Liver (tissue), 8 donors: ENCODE measurements at regions not wholly inside any gene's neighbourhood (a gene's known extent, or its start where the extent isn't known, plus 50 kb on each side); places are given as distances from the start of the nearest gene placed in this dataset.

ENCODE experiments used
- DNase-seq: peaks from one replicate; pipeline ENCODE4 v3.0.0-alpha.2; 2017; ENCODE audit warnings: low spot score
- H3K27ac ChIP-seq, 2 donors: one replicate each; pipeline ENCODE4 v1.7.0; 2013; ENCODE audit warnings: inconsistent platforms in 2 of 2, low read length in 2 of 2, control low read depth in 1 of 2, low read depth in 1 of 2, mild to moderate bottlenecking in 1 of 2
- H3K27me3 ChIP-seq, 4 donors: one replicate each; pipeline versions ENCODE4 v1.6.1 to v1.7.0; 2013; ENCODE audit warnings: low read length in 3 of 4, inconsistent platforms in 1 of 4, mild to moderate bottlenecking in 1 of 4, moderate library complexity in 1 of 4; ENCODE audit not compliant: control insufficient read depth in 4 of 4, insufficient read depth in 4 of 4
- H3K36me3 ChIP-seq, 4 donors: one replicate each; pipeline versions ENCODE4 v1.6.1 to v1.7.0; 2013; ENCODE audit warnings: low read length in 3 of 4, mild to moderate bottlenecking in 3 of 4, low read depth in 1 of 4, moderate library complexity in 1 of 4; ENCODE audit not compliant: control insufficient read depth in 4 of 4, insufficient read depth in 3 of 4
- H3K4me1 ChIP-seq, 4 donors: one replicate each; pipeline versions ENCODE4 v1.6.1 to v1.7.0; 2013; ENCODE audit warnings: low read length in 3 of 4, mild to moderate bottlenecking in 3 of 4, moderate library complexity in 1 of 4; ENCODE audit not compliant: control insufficient read depth in 4 of 4, insufficient read depth in 4 of 4
- H3K4me3 ChIP-seq, 3 donors: one replicate each; pipeline versions ENCODE4 v1.6.1 to v1.7.0; 2013; ENCODE audit warnings: low read length in 3 of 3, control low read depth in 1 of 3, low read depth in 1 of 3, mild to moderate bottlenecking in 1 of 3
- H3K9ac ChIP-seq, 2 donors: one replicate each; pipeline ENCODE4 v1.7.0; 2013; ENCODE audit warnings: low read length in 2 of 2, mild to moderate bottlenecking in 2 of 2, moderate library complexity in 2 of 2, control low read depth in 1 of 2, low read depth in 1 of 2
- H3K9me3 ChIP-seq, 4 donors: one replicate each; pipeline versions ENCODE4 v1.6.1 to v1.7.0; 2013; ENCODE audit warnings: low read length in 3 of 4; ENCODE audit not compliant: control insufficient read depth in 4 of 4
- EGR1 ChIP-seq, 2 donors: IDR thresholded peaks; 2 replicates each; pipeline ENCODE4 v1.6.1; 2016 to 2018; ENCODE audit warnings: antibody characterized with exemption in 2 of 2, low read depth in 2 of 2
- FOXA1 ChIP-seq: IDR thresholded peaks from 2 replicates; pipeline ENCODE4 v1.6.1; 2016; ENCODE audit warnings: antibody characterized with exemption
- FOXA2 ChIP-seq: IDR thresholded peaks from 2 replicates; pipeline ENCODE4 v1.6.1; 2016; ENCODE audit warnings: antibody characterized with exemption
- GABPA ChIP-seq, 2 donors: IDR thresholded peaks in 1 of 2; conservative IDR thresholded peaks in 1 of 2; 2 replicates each; pipeline ENCODE4 v1.6.1; 2016; ENCODE audit warnings: antibody characterized with exemption in 2 of 2, mild to moderate bottlenecking in 1 of 2, moderate library complexity in 1 of 2
- HNF4A ChIP-seq, 2 donors: conservative IDR thresholded peaks; 2 replicates each; pipeline ENCODE4 v1.6.1; 2016; ENCODE audit warnings: antibody characterized with exemption in 2 of 2, mild to moderate bottlenecking in 2 of 2
- HNF4G ChIP-seq: IDR thresholded peaks from 2 replicates; pipeline ENCODE4 v1.6.1; 2016; ENCODE audit warnings: antibody characterized with exemption
- JUND ChIP-seq, 2 donors: IDR thresholded peaks; 2 replicates each; pipeline ENCODE4 v1.6.1; 2016; ENCODE audit warnings: antibody characterized with exemption in 2 of 2
- NR2F2 ChIP-seq: IDR thresholded peaks from 2 replicates; pipeline ENCODE4 v1.6.1; 2016; ENCODE audit warnings: antibody characterized with exemption
- RAD21 ChIP-seq, 2 donors: IDR thresholded peaks; 2 replicates each; pipeline ENCODE4 v1.6.1; 2016; ENCODE audit warnings: antibody characterized with exemption in 2 of 2, mild to moderate bottlenecking in 2 of 2
- RXRA ChIP-seq, 2 donors: IDR thresholded peaks; 2 replicates each; pipeline ENCODE4 v1.6.1; 2017 to 2018; ENCODE audit warnings: antibody characterized with exemption in 2 of 2, mild to moderate bottlenecking in 1 of 2
- SP1 ChIP-seq: IDR thresholded peaks from 2 replicates; pipeline ENCODE4 v1.6.1; 2018; ENCODE audit warnings: antibody characterized with exemption, mild to moderate bottlenecking
- TAF1 ChIP-seq: conservative IDR thresholded peaks from 2 replicates; pipeline ENCODE4 v1.6.1; 2016; ENCODE audit warnings: antibody characterized with exemption, mild to moderate bottlenecking
- YY1 ChIP-seq: IDR thresholded peaks from 2 replicates; pipeline ENCODE4 v1.6.1; 2016; ENCODE audit warnings: antibody characterized with exemption, mild to moderate bottlenecking
- WGBS: extraction: QIAGEN DNeasy Blood & Tissue Kit; methylation state at CpG from one replicate; pipeline ENCODE4 v1.1.7; 2013; 5-methylcytosine and 5-hydroxymethylcytosine counted together
- TF ChIP-seq, protein P1 (sequence below): IDR thresholded peaks from 2 replicates; pipeline ENCODE4 v1.6.1; 2016; ENCODE audit warnings: antibody characterized with exemption
- TF ChIP-seq, protein P2 (sequence below): IDR thresholded peaks from 2 replicates; pipeline ENCODE4 v1.6.1; 2016; ENCODE audit warnings: antibody characterized with exemption, mild to moderate bottlenecking
- TF ChIP-seq, protein P3 (sequence below): IDR thresholded peaks from 2 replicates; pipeline ENCODE4 v1.6.1; 2016; ENCODE audit warnings: antibody characterized with exemption
- TF ChIP-seq, protein P4 (sequence below): fragments of 150-350 bp; IDR thresholded peaks from 2 replicates; pipeline ENCODE4 v1.5.1; 2017; ENCODE audit warnings: improper control_type of control experiment, low read depth, low read length; ENCODE audit not compliant: missing input control
- TF ChIP-seq, protein P5 (sequence below): IDR thresholded peaks from 2 replicates; pipeline ENCODE4 v1.6.1; 2016; ENCODE audit warnings: antibody characterized with exemption
- donor health status: healthy.
- donor health status: healthy.
- donor health status: healthy.
- donor health status: healthy.
- donor health status: healthy.

DNA sequence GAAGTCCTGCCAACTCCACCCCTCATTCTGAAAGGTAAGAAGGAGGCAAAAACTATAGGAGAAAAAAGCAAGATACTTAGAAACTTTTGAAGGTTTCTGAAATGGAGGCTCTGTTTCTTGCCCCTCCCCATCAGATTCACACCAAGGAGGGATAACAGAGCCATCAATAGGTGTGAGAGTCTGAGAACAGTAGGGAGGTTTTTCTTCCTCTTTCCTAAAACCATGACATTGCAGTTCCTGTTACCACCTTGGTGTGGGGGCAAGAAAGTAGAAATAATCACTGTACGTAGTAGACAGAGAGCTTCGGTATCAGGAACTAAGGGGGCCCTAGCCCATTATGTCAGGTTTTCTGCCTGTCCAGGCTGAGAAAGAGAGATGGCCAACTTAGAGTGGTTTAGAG is 333.3 kb upstream of the SYNCRIP start:
- DNase-seq, result no peak
- 92% methylated on average over 2 of the region's 2 CpGs for WGBS
- Histone ChIP-seq H3K27ac (no peak overlapping the region), H3K4me3 (no peak overlapping the region), H3K4me1 (no peaks in the 10 kb centered on the region), H3K9me3 (no peaks in the 10 kb centered on the region), H3K36me3 (no peaks in the 10 kb centered on the region), H3K9ac (no peak overlapping the region), H3K27me3 (no peaks in the 10 kb centered on the region)
- TF ChIP-seq EGR1 (IDR thresholded peaks at IDR 0.05; ENCODE audit: low read depth in 2 of 2), result no peak
- no peak for TF ChIP-seq HNF4G
- no peak for TF ChIP-seq SP1
- no peak for TF ChIP-seq YY1
- TF ChIP-seq RAD21 (IDR thresholded peaks at IDR 0.05), result no peak
- TF ChIP-seq, protein P1, sequence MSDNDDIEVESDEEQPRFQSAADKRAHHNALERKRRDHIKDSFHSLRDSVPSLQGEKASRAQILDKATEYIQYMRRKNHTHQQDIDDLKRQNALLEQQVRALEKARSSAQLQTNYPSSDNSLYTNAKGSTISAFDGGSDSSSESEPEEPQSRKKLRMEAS, result no peak
- no peak for TF ChIP-seq HNF4A (conservative IDR thresholded peaks at IDR 0.05)
- TF ChIP-seq, protein P2, sequence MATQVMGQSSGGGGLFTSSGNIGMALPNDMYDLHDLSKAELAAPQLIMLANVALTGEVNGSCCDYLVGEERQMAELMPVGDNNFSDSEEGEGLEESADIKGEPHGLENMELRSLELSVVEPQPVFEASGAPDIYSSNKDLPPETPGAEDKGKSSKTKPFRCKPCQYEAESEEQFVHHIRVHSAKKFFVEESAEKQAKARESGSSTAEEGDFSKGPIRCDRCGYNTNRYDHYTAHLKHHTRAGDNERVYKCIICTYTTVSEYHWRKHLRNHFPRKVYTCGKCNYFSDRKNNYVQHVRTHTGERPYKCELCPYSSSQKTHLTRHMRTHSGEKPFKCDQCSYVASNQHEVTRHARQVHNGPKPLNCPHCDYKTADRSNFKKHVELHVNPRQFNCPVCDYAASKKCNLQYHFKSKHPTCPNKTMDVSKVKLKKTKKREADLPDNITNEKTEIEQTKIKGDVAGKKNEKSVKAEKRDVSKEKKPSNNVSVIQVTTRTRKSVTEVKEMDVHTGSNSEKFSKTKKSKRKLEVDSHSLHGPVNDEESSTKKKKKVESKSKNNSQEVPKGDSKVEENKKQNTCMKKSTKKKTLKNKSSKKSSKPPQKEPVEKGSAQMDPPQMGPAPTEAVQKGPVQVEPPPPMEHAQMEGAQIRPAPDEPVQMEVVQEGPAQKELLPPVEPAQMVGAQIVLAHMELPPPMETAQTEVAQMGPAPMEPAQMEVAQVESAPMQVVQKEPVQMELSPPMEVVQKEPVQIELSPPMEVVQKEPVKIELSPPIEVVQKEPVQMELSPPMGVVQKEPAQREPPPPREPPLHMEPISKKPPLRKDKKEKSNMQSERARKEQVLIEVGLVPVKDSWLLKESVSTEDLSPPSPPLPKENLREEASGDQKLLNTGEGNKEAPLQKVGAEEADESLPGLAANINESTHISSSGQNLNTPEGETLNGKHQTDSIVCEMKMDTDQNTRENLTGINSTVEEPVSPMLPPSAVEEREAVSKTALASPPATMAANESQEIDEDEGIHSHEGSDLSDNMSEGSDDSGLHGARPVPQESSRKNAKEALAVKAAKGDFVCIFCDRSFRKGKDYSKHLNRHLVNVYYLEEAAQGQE, result no peak
- TF ChIP-seq RXRA (IDR thresholded peaks at IDR 0.05), result no peak
- TF ChIP-seq, protein P3, sequence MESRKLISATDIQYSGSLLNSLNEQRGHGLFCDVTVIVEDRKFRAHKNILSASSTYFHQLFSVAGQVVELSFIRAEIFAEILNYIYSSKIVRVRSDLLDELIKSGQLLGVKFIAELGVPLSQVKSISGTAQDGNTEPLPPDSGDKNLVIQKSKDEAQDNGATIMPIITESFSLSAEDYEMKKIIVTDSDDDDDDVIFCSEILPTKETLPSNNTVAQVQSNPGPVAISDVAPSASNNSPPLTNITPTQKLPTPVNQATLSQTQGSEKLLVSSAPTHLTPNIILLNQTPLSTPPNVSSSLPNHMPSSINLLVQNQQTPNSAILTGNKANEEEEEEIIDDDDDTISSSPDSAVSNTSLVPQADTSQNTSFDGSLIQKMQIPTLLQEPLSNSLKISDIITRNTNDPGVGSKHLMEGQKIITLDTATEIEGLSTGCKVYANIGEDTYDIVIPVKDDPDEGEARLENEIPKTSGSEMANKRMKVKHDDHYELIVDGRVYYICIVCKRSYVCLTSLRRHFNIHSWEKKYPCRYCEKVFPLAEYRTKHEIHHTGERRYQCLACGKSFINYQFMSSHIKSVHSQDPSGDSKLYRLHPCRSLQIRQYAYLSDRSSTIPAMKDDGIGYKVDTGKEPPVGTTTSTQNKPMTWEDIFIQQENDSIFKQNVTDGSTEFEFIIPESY, result no peak
- no peak for TF ChIP-seq NR2F2
- TF ChIP-seq, protein P4, sequence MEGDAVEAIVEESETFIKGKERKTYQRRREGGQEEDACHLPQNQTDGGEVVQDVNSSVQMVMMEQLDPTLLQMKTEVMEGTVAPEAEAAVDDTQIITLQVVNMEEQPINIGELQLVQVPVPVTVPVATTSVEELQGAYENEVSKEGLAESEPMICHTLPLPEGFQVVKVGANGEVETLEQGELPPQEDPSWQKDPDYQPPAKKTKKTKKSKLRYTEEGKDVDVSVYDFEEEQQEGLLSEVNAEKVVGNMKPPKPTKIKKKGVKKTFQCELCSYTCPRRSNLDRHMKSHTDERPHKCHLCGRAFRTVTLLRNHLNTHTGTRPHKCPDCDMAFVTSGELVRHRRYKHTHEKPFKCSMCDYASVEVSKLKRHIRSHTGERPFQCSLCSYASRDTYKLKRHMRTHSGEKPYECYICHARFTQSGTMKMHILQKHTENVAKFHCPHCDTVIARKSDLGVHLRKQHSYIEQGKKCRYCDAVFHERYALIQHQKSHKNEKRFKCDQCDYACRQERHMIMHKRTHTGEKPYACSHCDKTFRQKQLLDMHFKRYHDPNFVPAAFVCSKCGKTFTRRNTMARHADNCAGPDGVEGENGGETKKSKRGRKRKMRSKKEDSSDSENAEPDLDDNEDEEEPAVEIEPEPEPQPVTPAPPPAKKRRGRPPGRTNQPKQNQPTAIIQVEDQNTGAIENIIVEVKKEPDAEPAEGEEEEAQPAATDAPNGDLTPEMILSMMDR, result no peak
- TF ChIP-seq, protein P5, sequence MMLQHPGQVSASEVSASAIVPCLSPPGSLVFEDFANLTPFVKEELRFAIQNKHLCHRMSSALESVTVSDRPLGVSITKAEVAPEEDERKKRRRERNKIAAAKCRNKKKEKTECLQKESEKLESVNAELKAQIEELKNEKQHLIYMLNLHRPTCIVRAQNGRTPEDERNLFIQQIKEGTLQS, result no peak
- TF ChIP-seq GABPA (IDR thresholded peaks at IDR 0.05 in 1 of 2, conservative IDR thresholded peaks at IDR 0.05 in 1 of 2), result no peak
- no peak for TF ChIP-seq FOXA1
- no peak for TF ChIP-seq FOXA2
- no peak for TF ChIP-seq JUND (IDR thresholded peaks at IDR 0.05)
- no peak for TF ChIP-seq TAF1
